ENCODE measurements at regions not wholly inside any gene's neighbourhood (a gene's known extent, or its start where the extent isn't known, plus 50 kb on each side); places are given as distances from the start of the nearest gene placed in this dataset.

DNA sequence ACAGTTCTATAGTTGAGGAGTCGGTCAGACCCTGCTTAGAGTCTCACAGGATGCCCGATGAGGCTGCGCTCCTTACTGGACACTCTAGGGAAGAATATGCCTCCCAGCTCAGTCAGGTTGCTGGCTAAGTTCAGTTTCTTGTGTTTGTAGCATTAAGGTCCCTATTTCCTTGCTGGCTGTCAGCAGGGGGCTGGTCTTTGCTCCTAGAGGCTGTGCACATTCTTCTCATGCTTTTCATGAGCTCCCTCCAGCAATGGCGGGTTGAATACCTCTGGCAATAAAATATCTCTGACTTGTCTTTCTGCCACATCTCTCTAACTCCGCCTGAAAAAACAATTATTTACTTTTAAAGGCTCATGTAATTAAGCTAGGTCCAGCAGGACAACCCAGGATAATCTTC is 79.4 kb upstream of the DNAJC10 start:
- in situ Hi-C loops (cut with HindIII; ENCODE audit: low pct_unique_long_range_greater_than_20kb, low sequenced_read_pairs) = no loop called here
- DNase-seq (ENCODE audit: low read depth, low spot score) = no peak
- intact Hi-C loops (cut with micrococcal nuclease; ENCODE audit: unreplicated experiment) = no loop called here
- no peaks in the 10 kb centered on the region for H3K4me1 ChIP-seq (ENCODE audit: control insufficient read depth, insufficient read depth, low read length)
- CTCF ChIA-PET = no interaction called here
- ATAC-seq = no peak
- TF ChIP-seq, protein P1, sequence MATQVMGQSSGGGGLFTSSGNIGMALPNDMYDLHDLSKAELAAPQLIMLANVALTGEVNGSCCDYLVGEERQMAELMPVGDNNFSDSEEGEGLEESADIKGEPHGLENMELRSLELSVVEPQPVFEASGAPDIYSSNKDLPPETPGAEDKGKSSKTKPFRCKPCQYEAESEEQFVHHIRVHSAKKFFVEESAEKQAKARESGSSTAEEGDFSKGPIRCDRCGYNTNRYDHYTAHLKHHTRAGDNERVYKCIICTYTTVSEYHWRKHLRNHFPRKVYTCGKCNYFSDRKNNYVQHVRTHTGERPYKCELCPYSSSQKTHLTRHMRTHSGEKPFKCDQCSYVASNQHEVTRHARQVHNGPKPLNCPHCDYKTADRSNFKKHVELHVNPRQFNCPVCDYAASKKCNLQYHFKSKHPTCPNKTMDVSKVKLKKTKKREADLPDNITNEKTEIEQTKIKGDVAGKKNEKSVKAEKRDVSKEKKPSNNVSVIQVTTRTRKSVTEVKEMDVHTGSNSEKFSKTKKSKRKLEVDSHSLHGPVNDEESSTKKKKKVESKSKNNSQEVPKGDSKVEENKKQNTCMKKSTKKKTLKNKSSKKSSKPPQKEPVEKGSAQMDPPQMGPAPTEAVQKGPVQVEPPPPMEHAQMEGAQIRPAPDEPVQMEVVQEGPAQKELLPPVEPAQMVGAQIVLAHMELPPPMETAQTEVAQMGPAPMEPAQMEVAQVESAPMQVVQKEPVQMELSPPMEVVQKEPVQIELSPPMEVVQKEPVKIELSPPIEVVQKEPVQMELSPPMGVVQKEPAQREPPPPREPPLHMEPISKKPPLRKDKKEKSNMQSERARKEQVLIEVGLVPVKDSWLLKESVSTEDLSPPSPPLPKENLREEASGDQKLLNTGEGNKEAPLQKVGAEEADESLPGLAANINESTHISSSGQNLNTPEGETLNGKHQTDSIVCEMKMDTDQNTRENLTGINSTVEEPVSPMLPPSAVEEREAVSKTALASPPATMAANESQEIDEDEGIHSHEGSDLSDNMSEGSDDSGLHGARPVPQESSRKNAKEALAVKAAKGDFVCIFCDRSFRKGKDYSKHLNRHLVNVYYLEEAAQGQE (IDR thresholded peaks at IDR 0.05; ENCODE audit: insufficient read depth in 1 of 2, low read depth in 2 of 2, low read length in 1 of 2) = no peak
- TF ChIP-seq POLR2AphosphoS5 (IDR thresholded peaks at IDR 0.05; ENCODE audit: low read depth, low read length) (no peak), TCF7L2 (IDR thresholded peaks at IDR 0.05; ENCODE audit: low read depth, low read length) (no peak), SIN3A (IDR thresholded peaks at IDR 0.05; ENCODE audit: borderline replicate concordance, insufficient read depth, low read depth, low read length) (no peak)
- TF ChIP-seq, protein P2, sequence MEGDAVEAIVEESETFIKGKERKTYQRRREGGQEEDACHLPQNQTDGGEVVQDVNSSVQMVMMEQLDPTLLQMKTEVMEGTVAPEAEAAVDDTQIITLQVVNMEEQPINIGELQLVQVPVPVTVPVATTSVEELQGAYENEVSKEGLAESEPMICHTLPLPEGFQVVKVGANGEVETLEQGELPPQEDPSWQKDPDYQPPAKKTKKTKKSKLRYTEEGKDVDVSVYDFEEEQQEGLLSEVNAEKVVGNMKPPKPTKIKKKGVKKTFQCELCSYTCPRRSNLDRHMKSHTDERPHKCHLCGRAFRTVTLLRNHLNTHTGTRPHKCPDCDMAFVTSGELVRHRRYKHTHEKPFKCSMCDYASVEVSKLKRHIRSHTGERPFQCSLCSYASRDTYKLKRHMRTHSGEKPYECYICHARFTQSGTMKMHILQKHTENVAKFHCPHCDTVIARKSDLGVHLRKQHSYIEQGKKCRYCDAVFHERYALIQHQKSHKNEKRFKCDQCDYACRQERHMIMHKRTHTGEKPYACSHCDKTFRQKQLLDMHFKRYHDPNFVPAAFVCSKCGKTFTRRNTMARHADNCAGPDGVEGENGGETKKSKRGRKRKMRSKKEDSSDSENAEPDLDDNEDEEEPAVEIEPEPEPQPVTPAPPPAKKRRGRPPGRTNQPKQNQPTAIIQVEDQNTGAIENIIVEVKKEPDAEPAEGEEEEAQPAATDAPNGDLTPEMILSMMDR (IDR thresholded peaks at IDR 0.05) = no peak
- no TSS peak for BruUV-seq (replicated peaks)
- no peaks in the 10 kb centered on the region for H3K36me3 ChIP-seq (ENCODE audit: control insufficient read depth, insufficient read depth, low read length)
- no peak overlapping the region for H3K27ac ChIP-seq (ENCODE audit: low read length)
- POLR2A ChIA-PET = no interaction called here
- H3K9me3 ChIP-seq (ENCODE audit: control insufficient read depth, insufficient read depth, low read depth, low read length) = no peaks in the 10 kb centered on the region
- 0 out of 2 replicates have a peak, but pooled peaks cover 2% of the 10 kb centered on the region for H3K27me3 ChIP-seq (ENCODE audit: control insufficient read depth, insufficient read depth, low read length)
- H3K4me3 ChIP-seq (ENCODE audit: low read depth in 2 of 2, low read length in 2 of 2) = no peak overlapping the region

DNA sequence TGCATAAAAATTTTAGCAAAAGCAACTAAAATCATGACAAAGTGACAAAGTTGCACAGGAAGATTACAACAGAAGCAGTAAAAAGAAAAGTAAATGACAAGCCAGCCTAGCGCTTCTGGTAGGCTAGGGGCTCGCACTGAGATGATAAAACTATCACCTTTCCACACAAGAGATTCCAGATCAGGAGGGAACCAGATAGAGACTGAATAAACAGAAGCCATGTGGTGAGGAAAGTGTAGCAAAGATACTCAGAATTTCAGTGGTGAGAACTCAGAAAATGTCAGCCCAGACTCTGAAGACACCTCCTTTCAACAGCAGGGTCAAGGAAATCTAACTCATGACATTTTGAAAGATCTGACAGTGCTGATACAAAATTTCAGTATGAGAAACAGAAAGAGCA is 77.4 kb upstream of the DNAJC10 start:
- intact Hi-C loops (cut with micrococcal nuclease; ENCODE audit: unreplicated experiment) (no loop called here), in situ Hi-C loops (cut with HindIII; ENCODE audit: low pct_unique_long_range_greater_than_20kb, low sequenced_read_pairs) (no loop called here)
- no peaks in the 10 kb centered on the region for H3K9me3 ChIP-seq (ENCODE audit: control insufficient read depth, insufficient read depth, low read depth, low read length)
- ATAC-seq (no peak), DNase-seq (ENCODE audit: low read depth, low spot score) (no peak)
- ChIA-PET CTCF (no interaction called here), POLR2A (no interaction called here)
- 0 out of 2 replicates have a peak, but pooled peaks cover 2% of the 10 kb centered on the region for H3K27me3 ChIP-seq (ENCODE audit: control insufficient read depth, insufficient read depth, low read length)
- H3K27ac ChIP-seq (ENCODE audit: low read length) = no peak overlapping the region
- no peaks in the 10 kb centered on the region for H3K4me1 ChIP-seq (ENCODE audit: control insufficient read depth, insufficient read depth, low read length)
- H3K4me3 ChIP-seq (ENCODE audit: low read depth in 2 of 2, low read length in 2 of 2) = no peak overlapping the region
- no peak for TF ChIP-seq POLR2AphosphoS5 (IDR thresholded peaks at IDR 0.05; ENCODE audit: low read depth, low read length)
- TF ChIP-seq, protein P2 (IDR thresholded peaks at IDR 0.05) = no peak
- TF ChIP-seq TCF7L2 (IDR thresholded peaks at IDR 0.05; ENCODE audit: low read depth, low read length) = no peak
- TF ChIP-seq SIN3A (IDR thresholded peaks at IDR 0.05; ENCODE audit: borderline replicate concordance, insufficient read depth, low read depth, low read length) = no peak
- TF ChIP-seq, protein P1 (IDR thresholded peaks at IDR 0.05; ENCODE audit: insufficient read depth in 1 of 2, low read depth in 2 of 2, low read length in 1 of 2) = no peak
- BruUV-seq (replicated peaks) = no TSS peak
- no peaks in the 10 kb centered on the region for H3K36me3 ChIP-seq (ENCODE audit: control insufficient read depth, insufficient read depth, low read length)

Measured in Panc1 (cell line).